Stimulated activated CD4-positive, alpha-beta T cell treated with anti-CD3 and anti-CD28 coated beads, Interleukin-4, amount 100 ng/mL, for 24 hours (primary cell): ENCODE measurements at regions not wholly inside any gene's neighbourhood (a gene's known extent, or its start where the extent isn't known, plus 50 kb on each side); places are given as distances from the start of the nearest gene placed in this dataset.

Source experiments
- DNase-seq: peaks from one replicate; pipeline ENCODE4 v3.0.0-alpha.2; 2020

DNA sequence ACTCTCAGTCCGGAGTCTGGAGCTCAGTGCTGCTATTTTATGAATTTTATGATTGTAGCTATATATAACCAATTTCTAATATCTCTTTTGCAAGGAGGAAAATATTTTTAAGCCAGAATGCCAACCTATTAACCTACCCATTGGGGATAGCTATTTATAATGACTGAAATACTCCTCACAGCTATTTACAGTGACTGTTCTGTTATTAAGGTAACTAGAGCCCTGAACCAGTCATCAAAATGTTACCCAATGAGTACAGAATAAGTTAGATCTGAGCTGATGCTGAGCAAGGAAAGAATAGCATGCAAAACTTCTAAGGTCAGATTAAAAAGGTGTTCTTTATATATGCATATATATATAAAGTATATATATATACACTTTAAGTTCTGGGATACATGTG lies 79.6 kb upstream of the PPP2R3A start:
- DNase-seq: no peak

DNA sequence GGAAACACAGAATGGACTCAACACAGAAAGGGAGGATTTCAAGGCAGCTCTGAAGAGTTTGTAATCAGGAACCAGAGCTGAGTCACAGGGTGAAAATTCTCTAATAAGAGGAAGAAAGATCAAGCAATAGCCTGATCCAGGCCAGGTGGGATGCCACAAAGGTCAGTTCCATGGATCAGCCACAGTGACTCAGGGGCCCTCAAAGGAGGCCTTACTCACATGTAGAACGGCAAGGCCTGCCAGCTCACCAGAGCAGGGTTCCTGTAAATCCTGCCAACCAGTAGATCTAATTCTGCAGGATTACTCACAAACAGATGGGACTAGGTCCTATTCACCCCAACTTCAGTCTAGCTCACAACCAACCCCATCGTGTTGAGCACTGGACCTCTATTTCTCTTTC lies 78.3 kb upstream of the PPP2R3A start:
- DNase-seq: no peak

DNA sequence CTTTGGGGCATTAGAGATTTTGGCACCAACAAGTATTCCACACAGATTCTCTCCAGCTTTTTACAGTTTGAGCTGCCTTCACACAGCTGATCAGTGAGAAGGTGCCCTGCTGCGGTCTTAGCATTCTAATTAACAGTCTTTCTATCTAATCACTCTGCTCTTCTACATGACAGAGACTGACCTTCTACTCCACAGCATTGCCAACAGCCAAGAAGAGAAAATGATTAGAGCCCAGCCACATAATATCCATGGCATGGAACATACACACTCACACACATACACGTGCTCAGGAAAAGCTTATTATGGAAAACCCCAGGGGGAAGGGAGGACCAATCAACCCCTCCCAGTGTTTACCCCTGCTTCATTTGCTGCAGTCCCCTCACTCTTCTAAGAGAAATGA lies 76.1 kb upstream of the PPP2R3A start:
- DNase-seq: no peak

DNA sequence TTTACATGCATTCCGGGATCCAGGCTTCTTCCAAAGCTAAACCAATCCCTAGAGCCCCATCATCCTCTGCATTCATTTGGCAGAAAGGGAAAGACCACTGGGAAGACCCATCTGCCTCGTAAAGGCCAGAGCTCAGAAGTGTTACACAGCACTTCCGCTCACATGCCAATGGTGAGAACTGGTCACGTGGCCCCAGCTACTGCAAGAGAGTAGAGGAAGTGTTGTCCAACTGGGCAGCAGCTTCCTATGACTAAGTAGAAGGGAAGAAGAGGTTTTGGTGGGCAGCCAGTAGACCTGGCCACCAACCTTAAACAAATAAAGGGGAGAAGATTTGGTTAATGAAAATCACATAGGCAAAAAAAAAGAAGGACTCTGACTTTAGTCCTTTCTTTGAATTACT lies 74.4 kb upstream of the PPP2R3A start:
- DNase-seq: no peak

DNA sequence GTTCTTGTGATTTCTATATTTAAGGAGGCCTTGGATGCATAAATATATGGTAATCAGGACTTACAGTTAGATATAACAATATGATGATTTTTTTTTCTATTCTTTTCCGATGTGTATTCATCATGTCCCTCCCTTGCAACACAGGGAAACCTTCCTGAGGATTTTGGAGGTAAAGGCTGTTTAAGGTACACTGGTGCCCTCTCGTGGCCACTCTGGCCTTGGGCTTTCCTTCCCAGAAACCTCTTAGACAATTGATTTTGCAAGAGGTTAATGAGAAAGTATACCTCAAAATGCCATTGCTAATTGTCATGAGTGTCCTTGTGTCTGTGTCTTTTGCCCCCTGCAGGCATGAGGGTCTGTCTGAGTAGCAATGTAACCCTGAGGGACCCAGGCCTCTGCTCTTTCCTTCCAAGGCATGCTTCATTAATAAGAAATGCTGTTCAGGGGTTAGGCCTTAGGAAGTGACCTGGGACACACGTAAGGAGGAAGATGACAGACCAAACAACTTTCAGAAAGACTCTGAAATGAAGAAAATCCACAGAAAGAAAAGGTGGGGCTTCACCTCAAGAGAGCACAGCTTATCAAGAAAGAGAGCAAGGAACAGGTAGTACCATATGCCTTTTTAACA lies 70.3 kb upstream of the PPP2R3A start:
- DNase-seq: peak; percentile 30

DNA sequence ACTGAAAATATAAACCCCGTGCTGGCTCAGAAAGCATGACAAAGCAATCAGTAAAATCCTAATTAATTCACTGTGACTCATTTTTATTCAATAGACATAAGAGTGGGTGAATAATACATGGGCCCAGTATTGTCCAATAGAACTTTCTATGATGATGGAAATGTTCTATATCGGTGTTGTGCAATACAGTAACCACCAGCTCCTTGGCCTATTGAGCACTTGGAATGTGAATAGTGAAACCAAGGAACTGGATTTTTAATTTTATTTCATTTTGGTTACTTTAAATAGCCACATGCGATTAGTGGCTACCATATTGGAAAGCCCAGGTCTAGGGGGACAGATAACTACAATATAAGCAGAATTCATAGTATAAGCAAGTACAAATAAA lies 69.8 kb upstream of the PPP2R3A start:
- DNase-seq: no peak

DNA sequence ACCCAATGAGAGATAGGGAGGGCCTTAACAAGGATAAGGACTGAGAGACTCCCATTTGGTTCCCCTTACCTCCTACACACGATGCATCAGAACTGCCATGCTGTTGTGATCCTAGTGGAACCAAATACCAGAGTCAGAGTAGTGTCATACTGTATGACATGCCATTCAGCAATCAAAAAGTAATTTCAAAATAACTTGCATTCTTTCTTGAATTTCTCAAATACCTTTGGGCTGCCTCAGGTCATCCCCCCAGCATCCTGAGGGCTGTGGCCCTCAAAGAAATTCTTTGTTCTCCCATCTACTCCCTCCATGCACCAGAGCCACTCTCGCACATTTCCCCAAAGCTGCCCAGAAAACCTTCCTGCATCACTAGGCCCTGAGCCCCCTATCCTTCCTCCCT lies 68.9 kb upstream of the PPP2R3A start:
- DNase-seq: no peak

DNA sequence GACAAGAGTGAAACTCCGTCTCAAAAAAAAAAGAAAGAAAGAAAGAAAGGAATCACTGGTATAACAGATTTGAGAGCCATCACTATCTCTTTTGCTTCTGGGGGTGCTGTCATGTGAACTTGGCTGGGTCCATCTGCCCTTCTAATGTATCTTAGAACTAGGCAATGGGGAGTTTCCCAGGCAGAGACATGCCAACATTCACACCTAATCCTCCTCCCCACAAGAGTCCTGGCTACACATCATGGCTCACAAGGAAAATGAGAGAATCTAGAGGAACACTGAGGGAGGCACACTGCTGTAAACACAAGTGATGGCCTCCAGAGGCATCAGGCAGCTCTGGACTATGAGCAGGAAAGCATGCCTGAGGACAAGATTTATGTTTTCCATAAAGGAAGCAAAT lies 67.8 kb upstream of the PPP2R3A start:
- no peak for DNase-seq

DNA sequence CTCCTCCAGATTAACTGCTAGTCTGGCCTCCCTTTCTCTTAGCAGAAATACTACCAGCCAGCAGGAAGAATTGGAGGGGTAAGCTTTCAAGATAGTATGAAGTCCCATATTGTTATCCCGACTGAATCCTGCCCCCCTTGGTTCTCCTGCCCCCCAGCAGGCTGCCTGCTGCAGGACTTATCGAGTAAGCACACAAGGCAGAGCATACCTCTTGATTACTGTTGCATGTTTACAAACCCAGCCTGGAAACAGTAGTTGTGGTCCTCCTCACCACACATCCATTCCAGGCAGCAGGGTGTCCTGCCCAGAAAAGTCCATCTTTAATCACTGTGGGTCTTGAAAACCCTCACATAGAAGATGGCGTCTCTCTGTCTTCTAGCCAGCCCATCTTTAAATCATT lies 66.8 kb upstream of the PPP2R3A start:
- no peak for DNase-seq

DNA sequence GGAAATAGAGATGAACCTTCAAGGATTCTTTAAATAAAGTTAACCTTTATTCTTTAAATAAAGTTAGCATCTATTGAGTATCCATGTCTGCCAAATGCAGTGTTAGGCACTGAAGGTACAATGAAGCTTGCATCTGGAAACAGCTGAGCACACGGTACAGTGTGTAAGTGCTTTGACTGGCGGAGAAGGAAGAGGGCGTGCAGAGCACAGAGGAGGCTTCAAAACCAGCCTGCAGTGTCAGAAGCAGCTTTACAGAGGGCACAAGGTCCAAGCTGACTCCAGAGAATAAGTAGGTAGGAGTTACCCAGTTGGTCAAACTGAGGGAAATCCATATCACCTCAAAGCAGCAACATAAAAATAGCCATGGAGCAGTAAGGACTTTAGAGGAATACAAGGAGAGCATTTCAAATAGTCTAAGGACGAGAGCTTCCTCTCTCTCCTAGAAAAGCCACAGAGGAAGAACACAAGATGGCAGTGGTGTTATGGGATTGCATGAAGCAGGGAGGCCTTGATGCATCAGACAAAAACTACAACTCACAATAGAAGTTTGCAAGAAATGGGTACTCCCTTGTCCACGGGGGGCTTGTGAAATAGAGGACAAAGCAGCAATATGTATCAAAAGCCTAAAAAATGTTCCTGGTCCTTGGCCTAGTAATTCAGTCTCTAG lies 60.3 kb upstream of the PPP2R3A start:
- DNase-seq: no peak

DNA sequence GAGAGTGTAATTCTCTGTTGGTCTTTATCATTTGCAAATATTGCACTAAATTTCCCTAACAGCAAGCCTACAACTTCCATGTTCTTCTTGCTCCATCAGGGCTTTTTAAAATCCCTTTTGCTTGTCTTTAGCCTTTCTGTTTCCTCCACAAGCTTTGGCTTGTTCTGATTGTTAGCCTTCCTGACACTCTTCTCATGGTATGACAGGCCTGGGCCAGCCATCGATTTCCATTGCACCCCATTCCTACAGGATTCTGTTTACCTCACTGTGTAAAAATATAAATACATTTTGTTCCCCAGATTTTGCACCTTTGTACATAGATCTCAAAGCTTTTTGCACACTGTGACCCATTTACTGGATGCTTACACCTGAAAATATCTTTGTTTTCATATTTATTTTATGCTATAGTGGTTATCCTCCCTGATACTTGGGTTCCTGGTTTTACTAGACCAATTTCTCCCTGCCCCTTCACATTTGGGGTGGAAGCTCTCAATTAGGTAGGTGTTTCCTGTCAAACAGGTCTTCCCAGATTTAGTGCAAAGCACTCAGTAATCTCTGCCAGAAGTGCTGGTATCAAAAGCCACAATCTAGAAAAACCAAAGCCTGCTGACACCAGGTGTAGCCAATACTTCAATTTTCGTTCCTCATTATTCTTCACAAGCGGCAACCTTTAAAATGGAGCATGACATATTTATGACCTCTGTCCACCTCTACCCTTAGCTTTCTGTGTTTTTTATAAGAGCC lies 57.9 kb upstream of the PPP2R3A start:
- no peak for DNase-seq

DNA sequence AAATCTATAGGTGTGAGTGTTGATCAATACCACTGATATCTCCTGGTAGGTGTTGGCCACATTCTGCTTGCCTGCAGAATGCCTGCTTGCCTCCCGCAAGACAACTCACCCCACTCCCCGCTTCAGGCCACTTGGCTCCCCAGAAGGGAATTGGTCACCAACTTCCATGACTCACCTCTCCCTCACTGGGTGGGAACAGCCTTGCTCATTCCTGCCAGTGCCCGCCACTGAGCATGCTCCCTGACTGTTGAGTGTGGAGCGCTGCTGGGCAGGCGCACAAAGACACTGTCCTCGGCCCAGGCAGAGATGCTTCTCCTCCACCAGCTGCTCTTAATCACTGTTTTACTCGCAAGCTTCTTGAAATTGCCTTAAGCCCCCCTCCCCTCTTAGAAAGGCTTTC lies 57.3 kb upstream of the PPP2R3A start:
- DNase-seq: no peak

DNA sequence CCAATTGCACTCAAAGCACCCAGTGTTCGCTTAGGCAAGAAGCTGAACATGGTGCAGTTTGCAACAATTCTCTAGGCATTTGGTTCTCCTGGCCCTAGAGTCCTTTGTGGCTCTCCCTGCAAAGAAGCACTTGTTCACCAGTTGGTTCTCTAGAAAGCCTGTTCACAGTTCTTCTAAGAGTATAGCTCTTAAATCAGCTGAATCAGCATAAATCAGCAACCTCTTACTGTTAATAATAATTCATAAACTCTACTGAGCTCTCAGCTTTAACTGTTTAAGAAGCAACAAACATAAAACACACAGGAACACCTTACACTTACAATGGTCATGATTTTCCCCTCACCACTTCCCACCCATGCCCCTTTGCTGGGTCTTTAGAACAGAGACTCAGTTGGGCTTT lies 56.8 kb upstream of the PPP2R3A start:
- no peak for DNase-seq

DNA sequence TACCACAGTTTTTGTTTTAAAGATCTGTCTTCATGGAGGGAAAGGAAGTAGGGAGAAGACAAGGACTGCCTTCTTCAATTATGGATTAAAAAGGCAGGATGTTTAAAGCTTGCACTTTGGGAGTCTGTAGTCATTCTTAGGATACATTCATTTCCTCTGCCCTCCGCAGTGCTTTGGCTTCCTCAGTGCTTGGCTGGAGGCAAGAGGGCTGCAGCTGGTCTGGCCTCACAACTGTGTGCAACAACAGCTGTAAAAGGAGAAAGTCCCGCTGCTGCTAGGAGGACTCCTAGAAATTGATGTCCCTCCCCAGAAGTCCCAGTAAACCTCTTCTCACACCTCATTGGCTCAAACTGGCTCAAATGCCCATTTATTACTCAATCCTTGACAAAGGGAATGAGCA lies 54.4 kb upstream of the PPP2R3A start:
- DNase-seq: no peak

DNA sequence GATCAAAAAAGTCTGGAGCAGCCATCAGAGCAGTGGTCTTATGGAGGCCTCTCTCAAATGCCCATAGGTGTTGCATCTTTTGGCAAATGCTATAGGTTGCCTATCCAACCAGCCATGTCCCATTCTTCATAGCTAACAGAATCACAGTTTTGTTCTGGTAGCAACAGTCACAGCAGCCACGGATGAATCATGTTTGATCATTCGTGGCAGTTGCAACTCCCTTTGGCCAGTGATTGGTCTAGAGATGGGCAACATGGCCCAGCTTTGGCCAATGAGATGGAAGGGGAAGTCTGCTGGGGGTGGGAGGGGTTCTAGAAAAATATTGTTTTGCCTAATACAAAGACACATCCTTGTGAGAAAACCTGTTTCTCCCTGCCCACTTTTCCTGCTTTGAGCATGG lies 50.3 kb upstream of the PPP2R3A start:
- DNase-seq: no peak
